ENCODE measurements at regions not wholly inside any gene's neighbourhood (a gene's known extent, or its start where the extent isn't known, plus 50 kb on each side); places are given as distances from the start of the nearest gene placed in this dataset.

- DNase-seq, result no peak
- Histone ChIP-seq H3K36me3 (no peaks in the 10 kb centered on the region), H3K27me3 (ENCODE audit: insufficient read depth, low read depth, severe bottlenecking) (peaks cover 94% of the 10 kb centered on the region), H3K4me3 (ENCODE audit: low read depth, low read length) (no peak overlapping the region), H3K9me3 (ENCODE audit: severe bottlenecking) (no peaks in the 10 kb centered on the region), H3K27ac (no peak overlapping the region)
- TF ChIP-seq CTCF (IDR thresholded peaks at IDR 0.05; ENCODE audit: low read depth, low read length), result no peak
These were observed 264.2 kb downstream of the C1D start for GRCh38 chr2:67798541-67799160.

GRCh38 chr2:67799886-67800285 is 262.9 kb downstream of the C1D start:
- Histone ChIP-seq H3K27ac (no peak overlapping the region), H3K4me3 (ENCODE audit: low read depth, low read length) (no peak overlapping the region), H3K27me3 (ENCODE audit: insufficient read depth, low read depth, severe bottlenecking) (peaks cover 92% of the 10 kb centered on the region), H3K9me3 (ENCODE audit: severe bottlenecking) (no peaks in the 10 kb centered on the region), H3K36me3 (no peaks in the 10 kb centered on the region)
- no peak for DNase-seq
- no peak for TF ChIP-seq CTCF (IDR thresholded peaks at IDR 0.05; ENCODE audit: low read depth, low read length)

- Histone ChIP-seq H3K36me3 (no peaks in the 10 kb centered on the region), H3K9me3 (ENCODE audit: severe bottlenecking) (no peaks in the 10 kb centered on the region), H3K27me3 (ENCODE audit: insufficient read depth, low read depth, severe bottlenecking) (peaks cover 93% of the 10 kb centered on the region), H3K27ac (no peak overlapping the region), H3K4me3 (ENCODE audit: low read depth, low read length) (no peak overlapping the region)
- no peak for TF ChIP-seq CTCF (IDR thresholded peaks at IDR 0.05; ENCODE audit: low read depth, low read length)
- no peak for DNase-seq
These were observed 260.5 kb downstream of the C1D start for GRCh38 chr2:67802291-67802690.

- Histone ChIP-seq H3K27ac (no peak overlapping the region), H3K9me3 (ENCODE audit: severe bottlenecking) (no peaks in the 10 kb centered on the region), H3K27me3 (ENCODE audit: insufficient read depth, low read depth, severe bottlenecking) (peaks cover 90% of the 10 kb centered on the region), H3K4me3 (ENCODE audit: low read depth, low read length) (no peak overlapping the region), H3K36me3 (no peaks in the 10 kb centered on the region)
- TF ChIP-seq CTCF (IDR thresholded peaks at IDR 0.05; ENCODE audit: low read depth, low read length), result no peak
- no peak for DNase-seq
These were observed 260.0 kb downstream of the C1D start for GRCh38 chr2:67802824-67803223.

- H3K4me3 ChIP-seq (ENCODE audit: low read depth, low read length), result no peak overlapping the region
- H3K36me3 ChIP-seq, result no peaks in the 10 kb centered on the region
- H3K27me3 ChIP-seq (ENCODE audit: insufficient read depth, low read depth, severe bottlenecking), result peaks cover 85% of the 10 kb centered on the region
- no peak for DNase-seq
- TF ChIP-seq CTCF (IDR thresholded peaks at IDR 0.05; ENCODE audit: low read depth, low read length), result no peak
- H3K9me3 ChIP-seq (ENCODE audit: severe bottlenecking), result peaks cover 4% of the 10 kb centered on the region
- H3K27ac ChIP-seq, result no peak overlapping the region
These were observed 256.0 kb downstream of the C1D start for GRCh38 chr2:67806816-67807215.

GRCh38 chr2:67808112-67808511 is 254.7 kb downstream of the C1D start:
- DNase-seq, result no peak
- H3K4me3 ChIP-seq (ENCODE audit: low read depth, low read length), result no peak overlapping the region
- no peak for TF ChIP-seq CTCF (IDR thresholded peaks at IDR 0.05; ENCODE audit: low read depth, low read length)
- no peaks in the 10 kb centered on the region for H3K36me3 ChIP-seq
- peaks cover 4% of the 10 kb centered on the region for H3K9me3 ChIP-seq (ENCODE audit: severe bottlenecking)
- no peak overlapping the region for H3K27ac ChIP-seq
- H3K27me3 ChIP-seq (ENCODE audit: insufficient read depth, low read depth, severe bottlenecking), result peaks cover 85% of the 10 kb centered on the region
